ENCODE measurements at regions not wholly inside any gene's neighbourhood (a gene's known extent, or its start where the extent isn't known, plus 50 kb on each side); places are given as distances from the start of the nearest gene placed in this dataset.

DNA sequence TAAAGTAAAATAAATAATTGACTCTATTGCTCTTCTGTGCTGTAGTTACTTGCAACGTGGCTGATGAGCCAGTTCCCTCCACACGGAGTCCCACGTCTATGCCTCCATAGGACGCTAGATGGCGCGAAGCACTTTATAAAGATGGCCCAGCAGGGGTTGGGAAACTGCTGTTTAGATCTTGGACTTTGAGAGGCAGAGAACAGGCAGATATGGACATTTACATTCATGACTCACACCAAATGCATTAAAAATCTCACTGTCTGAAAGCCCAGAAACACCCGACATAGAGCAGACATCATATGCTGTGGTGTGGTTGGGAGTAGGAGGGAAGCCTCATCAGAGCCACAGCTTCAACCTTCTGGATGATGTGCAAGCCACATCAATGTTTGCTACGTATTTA lies 643.1 kb upstream of the ARGLU1 start:
- H2AFZ ChIP-seq (ENCODE audit: low read depth, low read length): no peak overlapping the region
- ATAC-seq (peak; percentile 91), FAIRE-seq (peak; percentile 40), DNase-seq (ENCODE audit: extremely low read depth in 1 of 4, low spot score in 3 of 4) (peak; percentile 35 to 60 (median 43))
- H3K9me3 ChIP-seq (replicated peaks; ENCODE audit: control insufficient read depth, insufficient read depth, low read depth, low read length): no peaks in the 10 kb centered on the region
- H3K4me2 ChIP-seq (ENCODE audit: insufficient read depth, low read length): no peak overlapping the region
- H3K27ac ChIP-seq (ENCODE audit: extremely low read depth, low read depth, low read length): no peak overlapping the region
- no TSS peak for BruUV-seq (replicated peaks)
- H4K20me1 ChIP-seq (replicated peaks; ENCODE audit: control insufficient read depth, insufficient read depth, low read length): no peaks in the 10 kb centered on the region
- ChIA-PET POLR2A (no interaction called here), CTCF (ENCODE audit: low intra/inter-chr PET ratio) (interaction anchor here (0.7 to 0.9 kb wide), 2 partner anchors 600 to 1684 kb away, joined by 3 read pairs; no protein-coding TSS in a partner anchor)
- H3K4me1 ChIP-seq (replicated peaks in 1 of 2; ENCODE audit: control insufficient read depth in 2 of 2, insufficient read depth in 2 of 2, low read length in 2 of 2): no peaks in the 10 kb centered on the region
- no peak overlapping the region for H3K4me3 ChIP-seq
- no peak overlapping the region for H3K9ac ChIP-seq (ENCODE audit: insufficient read depth in 1 of 2, low read depth in 2 of 2, low read length in 2 of 2)
- H3K9me1 ChIP-seq (ENCODE audit: control insufficient read depth, insufficient read depth, low read length): no peaks in the 10 kb centered on the region
- in situ Hi-C loops (cut with MboI): loop anchor here (5.0 kb wide), 1 partner anchor 946 kb away; no protein-coding TSS in a partner anchor
- no peaks in the 10 kb centered on the region for H3K27me3 ChIP-seq (ENCODE audit: control insufficient read depth in 2 of 2, insufficient read depth in 2 of 2, low read length in 2 of 2)
- H3K79me2 ChIP-seq (ENCODE audit: control insufficient read depth, insufficient read depth, low read length): no peaks in the 10 kb centered on the region
- H3K36me3 ChIP-seq (ENCODE audit: control insufficient read depth, insufficient read depth, low read length): no peaks in the 10 kb centered on the region
- intact Hi-C loops (cut with micrococcal nuclease): loop anchor here (1.0 to 2.0 kb wide), 2 partner anchors 440 to 944 kb away; no protein-coding TSS in a partner anchor
- WGBS (ENCODE audit: insufficient coverage, low coverage, missing lambda C conversion rate): 0% methylated on average over 8 of the region's 8 CpGs
- TF ChIP-seq, protein P1, sequence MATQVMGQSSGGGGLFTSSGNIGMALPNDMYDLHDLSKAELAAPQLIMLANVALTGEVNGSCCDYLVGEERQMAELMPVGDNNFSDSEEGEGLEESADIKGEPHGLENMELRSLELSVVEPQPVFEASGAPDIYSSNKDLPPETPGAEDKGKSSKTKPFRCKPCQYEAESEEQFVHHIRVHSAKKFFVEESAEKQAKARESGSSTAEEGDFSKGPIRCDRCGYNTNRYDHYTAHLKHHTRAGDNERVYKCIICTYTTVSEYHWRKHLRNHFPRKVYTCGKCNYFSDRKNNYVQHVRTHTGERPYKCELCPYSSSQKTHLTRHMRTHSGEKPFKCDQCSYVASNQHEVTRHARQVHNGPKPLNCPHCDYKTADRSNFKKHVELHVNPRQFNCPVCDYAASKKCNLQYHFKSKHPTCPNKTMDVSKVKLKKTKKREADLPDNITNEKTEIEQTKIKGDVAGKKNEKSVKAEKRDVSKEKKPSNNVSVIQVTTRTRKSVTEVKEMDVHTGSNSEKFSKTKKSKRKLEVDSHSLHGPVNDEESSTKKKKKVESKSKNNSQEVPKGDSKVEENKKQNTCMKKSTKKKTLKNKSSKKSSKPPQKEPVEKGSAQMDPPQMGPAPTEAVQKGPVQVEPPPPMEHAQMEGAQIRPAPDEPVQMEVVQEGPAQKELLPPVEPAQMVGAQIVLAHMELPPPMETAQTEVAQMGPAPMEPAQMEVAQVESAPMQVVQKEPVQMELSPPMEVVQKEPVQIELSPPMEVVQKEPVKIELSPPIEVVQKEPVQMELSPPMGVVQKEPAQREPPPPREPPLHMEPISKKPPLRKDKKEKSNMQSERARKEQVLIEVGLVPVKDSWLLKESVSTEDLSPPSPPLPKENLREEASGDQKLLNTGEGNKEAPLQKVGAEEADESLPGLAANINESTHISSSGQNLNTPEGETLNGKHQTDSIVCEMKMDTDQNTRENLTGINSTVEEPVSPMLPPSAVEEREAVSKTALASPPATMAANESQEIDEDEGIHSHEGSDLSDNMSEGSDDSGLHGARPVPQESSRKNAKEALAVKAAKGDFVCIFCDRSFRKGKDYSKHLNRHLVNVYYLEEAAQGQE (IDR thresholded peaks at IDR 0.05; ENCODE audit: borderline replicate concordance): peak; percentile 36; the same call in 1 of the 2 replicates
- TF ChIP-seq, protein P1 (CRISPR knock-in tag; IDR thresholded peaks at IDR 0.05; ENCODE audit: low read depth): no peak
- TF ChIP-seq MTA2 (IDR thresholded peaks at IDR 0.05; ENCODE audit: low read depth) (no peak), SAFB2 (IDR thresholded peaks at IDR 0.05; ENCODE audit: borderline replicate concordance, low read depth, low read length, severe bottlenecking) (no peak), DLX4 (CRISPR knock-in tag; IDR thresholded peaks at IDR 0.05) (no peak), RAD21 (CRISPR knock-in tag; conservative IDR thresholded peaks at IDR 0.05 in 1 of 2, IDR thresholded peaks at IDR 0.05 in 1 of 2) (peak; percentile 43 to 63), TRIM24 (IDR thresholded peaks at IDR 0.05) (no peak)
- TF ChIP-seq, protein P2, sequence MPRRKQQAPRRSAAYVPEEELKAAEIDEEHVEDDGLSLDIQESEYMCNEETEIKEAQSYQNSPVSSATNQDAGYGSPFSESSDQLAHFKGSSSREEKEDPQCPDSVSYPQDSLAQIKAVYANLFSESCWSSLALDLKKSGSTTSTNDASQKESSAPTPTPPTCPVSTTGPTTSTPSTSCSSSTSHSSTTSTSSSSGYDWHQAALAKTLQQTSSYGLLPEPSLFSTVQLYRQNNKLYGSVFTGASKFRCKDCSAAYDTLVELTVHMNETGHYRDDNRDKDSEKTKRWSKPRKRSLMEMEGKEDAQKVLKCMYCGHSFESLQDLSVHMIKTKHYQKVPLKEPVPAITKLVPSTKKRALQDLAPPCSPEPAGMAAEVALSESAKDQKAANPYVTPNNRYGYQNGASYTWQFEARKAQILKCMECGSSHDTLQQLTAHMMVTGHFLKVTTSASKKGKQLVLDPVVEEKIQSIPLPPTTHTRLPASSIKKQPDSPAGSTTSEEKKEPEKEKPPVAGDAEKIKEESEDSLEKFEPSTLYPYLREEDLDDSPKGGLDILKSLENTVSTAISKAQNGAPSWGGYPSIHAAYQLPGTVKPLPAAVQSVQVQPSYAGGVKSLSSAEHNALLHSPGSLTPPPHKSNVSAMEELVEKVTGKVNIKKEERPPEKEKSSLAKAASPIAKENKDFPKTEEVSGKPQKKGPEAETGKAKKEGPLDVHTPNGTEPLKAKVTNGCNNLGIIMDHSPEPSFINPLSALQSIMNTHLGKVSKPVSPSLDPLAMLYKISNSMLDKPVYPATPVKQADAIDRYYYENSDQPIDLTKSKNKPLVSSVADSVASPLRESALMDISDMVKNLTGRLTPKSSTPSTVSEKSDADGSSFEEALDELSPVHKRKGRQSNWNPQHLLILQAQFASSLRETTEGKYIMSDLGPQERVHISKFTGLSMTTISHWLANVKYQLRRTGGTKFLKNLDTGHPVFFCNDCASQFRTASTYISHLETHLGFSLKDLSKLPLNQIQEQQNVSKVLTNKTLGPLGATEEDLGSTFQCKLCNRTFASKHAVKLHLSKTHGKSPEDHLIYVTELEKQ (CRISPR knock-in tag; IDR thresholded peaks at IDR 0.05): no peak

Measured in K562 (cell line).